ENCODE measurements at regions not wholly inside any gene's neighbourhood (a gene's known extent, or its start where the extent isn't known, plus 50 kb on each side); places are given as distances from the start of the nearest gene placed in this dataset.

DNA sequence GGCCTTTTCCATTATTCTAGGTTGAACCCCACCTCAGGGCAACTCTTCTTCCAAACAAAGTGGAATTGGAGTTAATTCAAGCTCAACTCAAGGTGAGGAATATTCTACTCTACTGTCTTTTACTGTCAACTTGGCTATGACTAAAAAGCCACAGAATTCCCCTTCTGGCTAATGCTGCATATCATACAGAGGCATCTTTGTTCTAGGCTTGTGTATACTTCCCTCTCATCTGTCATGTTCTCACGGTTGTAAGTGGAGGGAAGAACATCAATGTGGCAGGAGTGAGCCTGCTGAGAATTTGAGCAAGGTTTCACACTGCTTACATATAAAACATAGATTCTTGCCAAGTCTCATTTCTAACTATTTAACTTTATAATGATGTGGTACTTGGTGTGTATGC is 921.4 kb upstream of the CNTN5 start:
- DNase-seq: no peak

DNA sequence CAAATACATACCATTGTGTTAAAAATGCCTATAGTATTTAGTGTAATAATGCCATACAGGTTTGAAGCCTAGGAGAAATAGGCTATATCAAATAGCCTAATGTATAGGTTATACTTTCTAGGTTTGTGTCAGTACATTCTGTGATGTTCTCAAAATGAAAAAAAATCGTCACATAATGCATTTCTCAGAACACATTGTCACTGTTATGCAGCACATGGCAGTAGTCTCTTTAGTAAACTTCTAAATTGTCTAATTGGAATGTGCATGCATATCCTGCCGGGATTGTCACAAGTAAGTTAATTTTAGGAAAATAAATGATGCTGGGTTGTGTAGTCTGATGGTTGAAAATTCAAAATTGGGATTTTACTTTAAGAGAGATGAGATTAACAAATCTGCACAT is 920.1 kb upstream of the CNTN5 start:
- DNase-seq: no peak

DNA sequence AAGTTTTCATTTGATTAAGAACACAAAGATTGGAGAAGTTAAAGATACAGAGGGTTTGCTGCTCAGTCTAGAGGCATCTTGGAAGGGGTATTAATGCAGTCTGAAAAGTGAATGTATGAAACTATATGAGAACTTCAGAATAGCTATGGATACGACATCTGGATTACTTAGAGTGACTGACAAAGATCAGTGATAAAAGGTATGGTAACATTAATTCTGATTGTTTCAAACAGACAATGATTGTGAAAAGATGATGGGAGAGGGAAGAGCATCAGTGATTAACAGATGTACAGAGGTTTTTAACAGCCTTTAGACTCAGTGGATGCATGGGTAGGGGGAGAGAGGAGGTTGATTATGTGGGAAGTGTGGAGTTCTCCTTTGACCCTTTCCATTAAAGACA is 919.4 kb upstream of the CNTN5 start:
- no peak for DNase-seq

DNA sequence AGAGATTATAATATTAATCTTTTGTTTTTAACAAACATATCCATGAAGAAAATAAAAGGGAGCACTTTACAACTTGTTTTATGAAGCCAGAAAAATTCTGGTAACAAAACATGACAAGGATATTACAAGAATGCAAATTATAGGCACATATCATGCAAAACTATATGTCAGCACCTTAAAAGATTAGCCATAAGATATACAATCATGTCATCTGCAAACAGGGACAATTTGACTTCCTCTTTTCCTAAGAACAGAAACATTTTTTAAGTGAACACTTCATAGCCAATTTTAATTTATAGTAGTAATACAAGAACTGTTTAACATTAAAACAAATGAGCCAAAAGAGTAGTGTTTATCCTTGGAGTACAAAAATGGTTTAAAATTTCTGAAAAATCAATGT is 916.5 kb upstream of the CNTN5 start:
- no peak for DNase-seq

DNA sequence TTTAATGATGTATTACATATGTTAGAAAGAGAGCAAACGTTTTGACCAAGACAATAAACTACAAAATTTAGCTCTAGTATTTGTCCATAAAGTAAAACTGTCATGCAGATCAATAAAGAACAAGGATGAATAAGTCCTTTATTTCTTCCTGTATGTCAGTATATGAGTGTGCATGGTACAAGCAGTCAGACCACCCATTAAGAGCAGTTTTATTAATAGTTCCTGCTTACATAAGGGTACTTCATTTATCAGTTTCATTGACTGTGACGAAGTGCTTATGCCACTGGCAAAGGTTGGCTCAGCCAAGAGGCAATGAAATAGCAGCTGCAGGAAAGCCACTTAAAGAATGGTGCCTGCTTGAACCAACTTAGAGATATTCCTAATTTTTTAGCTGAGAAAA is 913.0 kb upstream of the CNTN5 start:
- no peak for DNase-seq

DNA sequence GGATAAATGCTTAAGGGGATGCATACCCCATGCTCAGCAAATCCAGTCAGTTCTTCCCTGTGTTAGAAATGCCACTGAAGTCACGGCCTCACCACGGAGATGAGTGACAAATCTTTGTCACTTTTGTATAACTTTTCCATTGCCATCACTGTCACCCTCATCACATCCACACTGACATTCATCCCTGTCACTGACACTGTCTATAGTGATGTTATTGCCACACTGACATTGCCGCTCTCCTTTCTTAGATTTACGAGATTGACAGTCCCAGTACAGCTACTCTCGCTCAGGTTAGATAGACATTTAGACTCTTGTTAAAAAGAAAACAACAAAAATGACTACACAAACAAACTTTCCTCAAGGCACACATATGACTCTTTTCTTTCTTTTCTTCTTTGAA is 910.7 kb upstream of the CNTN5 start:
- no peak for DNase-seq

DNA sequence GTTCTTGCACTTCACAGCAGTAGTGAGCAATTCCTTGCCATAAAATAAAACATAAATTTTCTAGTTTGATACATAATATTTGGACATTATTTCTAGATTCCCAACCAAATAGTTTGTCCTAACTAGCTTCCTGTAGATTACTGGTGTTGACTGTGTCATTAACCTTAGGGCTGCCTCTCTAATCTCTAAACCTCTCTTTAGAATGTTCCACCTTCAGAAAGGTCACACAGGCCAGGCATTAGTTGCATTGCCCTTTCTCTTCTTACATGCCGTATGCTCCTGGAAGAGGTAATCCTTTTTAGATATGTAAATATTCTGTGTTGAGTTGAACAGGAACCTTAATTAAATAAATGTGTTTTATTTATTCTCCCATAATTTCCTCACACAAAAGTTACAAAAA is 904.9 kb upstream of the CNTN5 start:
- DNase-seq: no peak

DNA sequence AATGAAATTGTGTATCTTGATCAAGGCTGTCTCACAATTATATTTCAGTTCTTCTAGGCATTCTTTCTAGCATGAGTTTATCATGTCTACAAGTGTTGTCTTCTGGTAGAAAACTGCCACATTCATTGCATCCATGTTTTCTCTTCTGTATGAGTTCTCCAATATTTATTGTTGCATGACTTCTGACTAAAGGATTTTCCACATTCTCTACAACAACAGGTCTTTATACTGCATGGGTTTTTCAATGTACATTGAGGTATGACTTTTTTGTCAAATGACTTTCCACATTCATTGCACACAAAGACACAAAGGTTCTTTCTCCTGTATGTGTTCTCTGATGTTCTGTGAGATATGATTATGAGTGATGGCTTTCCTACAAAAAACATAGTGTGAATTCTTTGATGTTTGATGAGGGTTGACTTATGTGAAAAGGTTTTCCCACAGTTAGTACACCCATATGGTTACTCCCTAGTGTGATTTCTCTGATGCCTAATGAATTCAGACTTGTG is 890.6 kb upstream of the CNTN5 start:
- DNase-seq: no peak

DNA sequence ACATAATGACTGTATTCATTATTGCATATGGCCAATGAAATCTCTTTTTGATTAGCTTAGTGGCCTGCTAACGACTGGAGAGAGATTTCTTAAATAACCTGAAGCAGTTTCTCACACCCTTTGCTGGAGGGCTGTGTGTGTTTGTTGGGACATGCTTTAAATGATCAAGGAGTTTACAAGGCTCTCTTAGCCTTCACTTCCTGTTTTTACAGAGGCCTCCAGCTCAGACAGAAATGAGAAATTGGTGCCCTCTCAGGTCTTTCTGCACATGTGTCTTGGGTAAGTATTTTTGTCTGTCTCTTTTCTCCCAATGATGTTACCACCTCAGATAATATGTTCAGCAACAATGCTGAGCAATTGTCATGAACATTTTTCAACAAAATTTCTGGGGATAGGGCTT is 884.4 kb upstream of the CNTN5 start:
- DNase-seq: no peak

DNA sequence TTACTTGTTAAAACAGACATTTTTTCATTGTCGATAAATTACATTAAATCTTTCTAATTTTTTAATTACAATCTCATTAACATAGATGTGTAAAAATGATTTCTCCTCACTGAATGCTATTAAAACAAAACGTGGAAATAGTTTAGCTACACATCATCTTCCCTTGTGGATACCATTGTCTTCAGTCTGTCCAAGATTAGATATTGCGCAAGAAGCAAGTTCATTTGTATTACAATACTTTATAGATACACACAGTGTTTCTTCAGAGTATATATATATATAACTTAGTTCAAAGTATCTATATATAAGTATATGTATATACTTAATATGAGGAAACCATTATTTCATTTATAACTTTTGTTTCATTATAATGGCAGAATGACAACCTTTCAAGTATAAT is 883.3 kb upstream of the CNTN5 start:
- no peak for DNase-seq

DNA sequence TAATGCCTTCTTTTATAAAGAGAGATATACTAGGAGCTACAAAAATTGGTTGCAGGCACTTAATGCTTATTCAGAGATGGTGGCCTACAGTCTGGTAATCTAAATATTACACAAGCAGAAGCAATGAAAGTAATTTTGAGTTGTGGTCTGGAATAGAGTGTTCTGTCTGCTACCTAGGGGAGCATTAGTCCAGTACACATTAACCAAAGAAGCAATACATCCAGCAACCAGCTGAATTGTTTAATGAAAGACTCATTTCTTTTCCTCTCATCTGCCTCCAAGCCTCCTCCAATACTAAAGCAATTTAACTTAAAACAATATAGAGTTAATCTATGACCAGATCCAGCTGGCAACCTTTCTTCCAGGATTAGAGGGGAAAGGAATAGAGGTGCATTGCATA is 877.1 kb upstream of the CNTN5 start:
- no peak for DNase-seq

DNA sequence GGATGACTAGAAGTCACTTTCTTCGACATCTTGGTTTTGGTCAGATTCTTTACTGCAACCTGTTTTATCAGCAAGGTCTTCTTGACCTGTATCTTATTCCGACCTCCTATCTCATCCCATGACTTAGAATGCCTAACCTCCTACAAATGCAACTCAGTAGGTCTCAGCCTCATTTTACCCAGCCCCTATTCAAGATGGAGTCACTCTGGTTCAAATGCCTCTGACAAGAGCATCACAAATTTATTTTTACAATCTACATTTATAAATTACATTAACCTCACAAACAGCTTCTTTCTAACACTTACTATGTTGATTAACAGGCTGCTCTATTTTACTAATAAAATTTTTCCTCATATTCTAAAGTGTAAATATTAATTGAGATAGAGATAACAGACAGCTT is 867.0 kb upstream of the CNTN5 start:
- no peak for DNase-seq

DNA sequence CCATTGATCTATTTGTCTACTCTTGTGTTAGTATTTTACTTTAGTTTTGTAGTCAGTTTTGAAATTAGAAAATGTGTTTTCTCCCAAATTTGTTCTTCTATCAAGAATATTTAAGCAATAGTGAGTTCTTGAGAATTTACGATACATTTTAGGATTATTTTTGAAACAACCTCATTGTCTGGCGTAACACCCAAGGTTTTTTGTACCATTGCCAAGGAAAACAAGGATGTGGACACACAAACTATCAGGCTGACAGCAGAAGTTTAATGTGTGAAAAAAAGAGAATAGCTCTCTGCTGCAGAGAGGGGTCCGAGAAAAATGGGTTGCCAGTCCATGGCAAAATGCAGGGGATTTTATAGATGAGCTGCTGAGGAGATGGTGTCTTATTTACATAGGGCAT is 865.1 kb upstream of the CNTN5 start:
- no peak for DNase-seq

DNA sequence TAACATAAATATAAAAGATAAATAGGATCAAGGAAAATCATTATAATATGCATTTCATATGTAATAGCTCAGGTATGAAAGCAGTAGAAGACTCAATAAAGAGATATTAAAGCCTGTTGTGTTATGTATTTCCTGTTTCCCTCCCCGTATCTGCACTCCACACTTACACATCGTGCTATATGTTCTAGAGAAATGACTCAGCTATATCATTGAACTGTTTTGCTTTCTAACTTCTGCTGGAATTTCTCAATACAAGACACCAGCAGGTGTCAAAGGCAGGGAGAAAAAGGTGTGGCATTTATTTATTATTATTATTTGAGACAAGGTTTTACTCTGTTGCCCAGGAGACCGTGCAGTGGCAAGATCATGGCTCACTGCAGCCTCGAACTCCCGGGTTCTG is 842.8 kb upstream of the CNTN5 start:
- DNase-seq: no peak

DNA sequence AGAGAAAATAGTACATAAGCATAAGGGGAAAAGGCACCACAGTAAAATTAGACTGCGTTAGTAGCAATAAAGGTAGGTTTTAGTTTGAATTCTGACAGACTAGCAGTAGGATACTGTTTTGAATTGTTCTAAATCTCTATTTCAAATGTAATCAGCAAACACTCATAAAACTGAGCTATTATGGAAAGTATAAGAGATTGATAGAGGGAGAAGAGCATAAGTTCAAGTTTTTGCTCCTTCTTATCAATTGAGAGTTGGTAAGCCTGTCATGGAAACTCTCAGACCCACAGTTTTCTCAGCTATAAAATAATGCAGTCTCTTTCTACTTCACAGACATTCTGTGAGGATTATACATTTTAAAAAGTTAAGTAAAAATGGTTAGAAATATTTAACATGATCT is 840.2 kb upstream of the CNTN5 start:
- DNase-seq: no peak

DNA sequence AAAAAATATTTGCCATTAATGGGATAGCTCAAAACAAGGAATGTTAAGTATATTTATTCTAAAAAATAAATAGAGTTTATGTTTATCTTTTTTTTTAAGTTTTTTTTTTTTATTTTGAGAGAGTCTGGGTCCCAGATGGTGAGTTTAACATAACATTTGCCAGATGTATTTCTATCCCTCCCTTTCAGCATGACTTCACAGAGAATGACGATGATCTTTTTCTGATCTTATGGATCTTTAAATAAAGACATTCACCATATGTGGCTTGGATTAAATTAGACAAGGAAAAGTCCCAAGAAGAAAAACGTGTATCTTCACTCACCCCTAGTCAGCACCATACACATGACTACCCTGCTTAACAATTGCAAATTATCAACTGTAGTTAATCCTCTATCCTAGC is 839.8 kb upstream of the CNTN5 start:
- no peak for DNase-seq

DNA sequence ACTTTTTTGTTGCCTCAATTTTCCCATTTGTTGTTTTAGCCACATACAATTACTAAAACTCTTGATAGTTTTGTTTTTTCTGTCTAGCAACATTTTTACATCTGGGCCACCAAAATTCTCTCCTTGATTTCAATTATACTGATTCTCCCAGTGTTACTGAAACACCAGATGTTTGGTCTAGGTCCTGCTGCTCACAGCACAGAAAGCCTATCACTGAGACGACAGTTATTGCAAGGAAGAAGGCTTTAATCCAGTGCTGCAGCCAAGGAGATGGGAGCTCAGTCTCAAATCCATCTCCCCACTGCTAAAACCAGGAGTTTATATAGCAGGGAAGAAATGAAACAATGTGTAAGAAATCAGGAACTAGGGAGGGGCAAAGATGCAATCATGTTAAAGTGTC is 837.7 kb upstream of the CNTN5 start:
- DNase-seq: no peak

DNA sequence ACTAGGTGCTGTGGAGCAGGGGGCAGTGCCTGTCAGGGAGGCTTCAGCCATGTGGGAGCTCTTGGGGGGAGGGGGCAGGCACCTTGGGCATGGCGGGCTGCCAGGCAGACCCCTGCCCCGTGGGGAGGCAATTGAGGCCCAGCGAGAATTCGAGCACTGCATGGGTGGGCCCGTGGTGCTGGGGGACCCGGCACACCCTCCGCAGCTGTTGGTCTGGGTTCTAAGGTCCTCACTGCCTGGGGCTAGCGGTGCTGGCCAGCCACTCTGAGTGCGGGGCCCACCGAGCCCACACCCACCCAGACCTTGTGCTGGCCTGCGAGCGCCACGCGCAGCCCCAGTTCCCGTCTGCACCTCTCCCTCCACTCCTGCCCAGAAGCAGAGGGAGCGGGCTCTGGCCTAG is 835.5 kb upstream of the CNTN5 start:
- no peak for DNase-seq

DNA sequence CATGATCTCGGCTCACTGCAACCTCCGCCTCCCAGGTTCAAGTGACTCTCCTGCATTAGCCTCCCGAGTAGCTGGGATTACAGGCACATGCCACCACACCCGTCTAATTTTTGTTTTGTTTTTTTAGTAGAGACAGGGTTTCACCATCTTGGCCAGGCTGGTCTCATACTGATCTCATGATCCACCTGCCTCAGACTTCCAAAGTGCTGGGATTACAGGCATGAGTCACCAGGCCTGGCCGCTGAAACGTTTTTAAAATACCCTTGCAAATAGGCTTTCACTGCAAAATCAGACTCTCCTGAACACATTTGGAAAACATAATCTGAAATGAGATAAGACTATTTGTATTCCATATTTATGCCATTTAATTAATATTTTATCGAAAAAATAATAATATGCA is 826.1 kb upstream of the CNTN5 start:
- no peak for DNase-seq

DNA sequence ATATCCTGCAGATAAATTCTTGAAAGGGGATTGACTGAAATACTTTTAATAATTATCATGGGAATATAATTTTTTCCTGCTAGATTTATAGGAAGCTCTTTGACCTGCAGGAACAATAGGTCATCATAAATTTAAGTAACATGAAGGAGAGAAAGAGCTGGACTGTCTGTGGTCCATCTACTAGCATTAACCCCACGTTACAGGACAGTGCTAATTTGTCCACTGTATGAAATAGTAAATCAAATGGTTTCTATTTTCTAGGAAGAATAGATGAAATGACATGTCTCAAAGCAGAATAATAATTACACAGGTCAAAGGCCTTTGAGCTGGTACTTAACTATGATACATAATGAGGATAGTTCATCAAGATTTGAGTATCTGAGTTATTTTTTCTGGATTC is 825.4 kb upstream of the CNTN5 start:
- DNase-seq: no peak

DNA sequence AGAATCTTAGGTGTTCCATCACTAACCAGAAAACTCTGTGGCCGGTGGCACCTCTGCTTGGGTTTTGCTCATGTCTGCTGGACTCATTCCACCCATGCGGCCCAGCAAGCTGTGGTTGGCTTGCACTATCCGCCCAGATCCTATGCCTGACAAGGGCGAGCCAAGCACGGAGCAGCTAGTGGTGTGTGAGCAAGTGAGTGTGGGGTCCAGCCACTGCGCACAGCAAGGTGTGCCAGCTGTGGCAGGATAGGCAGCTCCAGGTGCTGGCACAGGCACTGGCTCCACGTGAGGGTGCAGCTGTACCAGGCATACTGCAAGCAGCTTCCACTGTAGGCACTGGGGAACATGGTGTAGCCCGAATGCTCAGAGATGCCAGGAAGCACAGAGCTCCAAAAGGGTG is 813.7 kb upstream of the CNTN5 start:
- DNase-seq: no peak

DNA sequence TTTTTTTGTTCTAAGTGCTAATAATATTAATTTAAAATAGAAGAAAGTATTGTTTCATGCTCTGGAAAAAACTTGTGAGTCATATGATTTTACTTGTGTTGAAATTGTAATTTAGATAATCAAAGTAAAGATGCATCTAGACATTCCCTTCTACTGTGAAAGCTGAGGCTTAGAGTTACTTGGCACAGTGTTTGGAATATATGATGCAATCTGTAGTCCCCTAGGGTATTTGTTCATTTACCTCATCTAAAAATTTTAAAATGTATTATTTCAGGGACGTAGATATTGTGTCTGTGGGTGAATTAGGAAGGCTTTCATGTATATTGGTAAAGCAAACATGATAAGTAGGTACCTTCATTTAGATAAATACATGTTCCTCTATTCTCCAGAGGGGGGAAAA is 793.5 kb upstream of the CNTN5 start:
- DNase-seq: no peak

DNA sequence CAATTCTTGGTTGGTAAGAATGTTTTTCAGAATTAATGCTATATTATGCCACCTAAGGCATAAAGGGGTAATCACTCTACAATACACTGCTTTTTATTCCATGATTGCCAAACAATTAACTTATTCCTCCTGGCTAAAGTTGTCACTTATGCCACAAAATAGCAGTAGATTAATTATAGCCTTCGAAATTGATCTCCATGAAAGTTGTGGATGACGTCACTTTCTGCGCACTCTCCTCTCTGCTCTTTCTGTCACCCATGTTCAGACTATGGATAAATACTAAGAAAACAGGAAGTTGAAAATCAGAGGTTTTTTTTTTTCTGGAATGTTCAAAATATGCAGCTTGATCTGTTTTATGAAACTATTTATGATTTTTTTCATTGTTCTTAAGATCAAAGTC is 790.1 kb upstream of the CNTN5 start:
- no peak for DNase-seq

DNA sequence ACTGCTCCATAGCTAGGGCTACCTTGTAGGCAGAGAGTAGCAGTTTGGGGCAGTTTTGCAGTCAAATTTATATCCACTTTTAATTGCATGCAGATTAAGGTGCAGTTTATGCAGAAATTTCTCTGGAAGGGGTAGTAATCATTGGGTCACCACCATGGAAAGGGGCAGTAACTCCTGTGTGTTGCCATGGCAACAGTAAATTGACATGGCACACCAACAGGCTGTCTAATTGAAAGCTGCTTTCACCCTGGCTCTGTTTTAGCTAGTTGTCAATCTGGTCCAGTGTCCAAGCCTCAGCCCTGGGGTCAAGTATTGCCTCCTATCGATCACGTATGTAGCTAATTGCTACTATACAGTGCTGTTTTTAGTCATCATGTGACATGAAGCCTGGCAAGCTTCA is 786.1 kb upstream of the CNTN5 start:
- no peak for DNase-seq

DNA sequence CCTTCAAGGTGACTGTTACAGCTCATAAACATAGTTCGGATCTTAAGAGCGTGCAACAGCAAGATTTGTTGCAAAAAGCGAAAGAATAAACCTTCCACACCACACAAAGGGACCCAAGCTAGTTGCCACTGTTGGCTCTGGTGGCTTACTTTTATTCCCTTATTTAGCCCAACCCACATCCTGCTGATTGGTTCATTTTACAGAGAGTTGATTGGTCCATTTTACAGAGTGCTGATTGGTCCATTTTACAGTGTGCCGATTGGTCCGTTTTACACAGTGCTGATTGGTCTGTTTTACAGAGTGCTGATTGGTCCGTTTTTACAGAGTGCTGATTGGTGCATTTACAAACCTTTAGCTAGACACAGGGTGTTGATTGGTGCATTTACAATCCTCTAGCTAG is 776.9 kb upstream of the CNTN5 start:
- DNase-seq: no peak

DNA sequence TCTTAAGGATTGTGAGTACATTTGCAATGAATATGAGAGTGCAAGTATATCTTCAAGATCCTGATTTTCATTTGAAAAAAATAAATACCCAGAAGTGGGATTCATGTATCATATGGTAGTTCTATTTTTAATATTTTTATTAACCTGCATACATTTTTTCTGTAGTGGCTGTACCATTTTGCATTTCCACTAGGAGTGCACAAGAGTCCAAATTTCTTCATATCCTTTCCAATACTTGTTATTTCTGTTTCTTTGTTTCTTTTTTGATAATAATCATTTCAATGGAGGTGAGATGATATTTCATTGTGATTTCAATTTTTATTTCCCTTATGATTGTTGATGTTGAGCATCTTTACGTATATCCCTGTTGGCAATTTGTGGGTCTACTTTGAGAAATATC is 759.8 kb upstream of the CNTN5 start:
- DNase-seq: no peak
